Stimulated activated naive CD8-positive, alpha-beta T cell treated with anti-CD3 and anti-CD28 coated beads, Interleukin-15, Interleukin-2, amounts not matched to agents 100 ng/mL and 50 ng/mL, for 24 hours (primary cell): ENCODE measurements at regions not wholly inside any gene's neighbourhood (a gene's known extent, or its start where the extent isn't known, plus 50 kb on each side); places are given as distances from the start of the nearest gene placed in this dataset.
"Not testable (repeated sequence)": the region's sequence is repeated elsewhere in the genome, so short reads cannot be mapped to it uniquely, and the experiment has no call there.

Experiments
- H3K27ac Mint-ChIP-seq: one replicate; pipeline ENCODE4 v1.8.0; 2021; ENCODE audit warnings: mild to moderate bottlenecking, mixed read lengths
- H3K27me3 Mint-ChIP-seq: one replicate; pipeline ENCODE4 v1.8.0; 2021; ENCODE audit warnings: mixed read lengths
- H3K36me3 Mint-ChIP-seq: one replicate; pipeline ENCODE4 v1.8.0; 2021; ENCODE audit warnings: low read depth, mixed read lengths
- H3K4me1 Mint-ChIP-seq: one replicate; pipeline ENCODE4 v1.8.0; 2021; ENCODE audit warnings: low read depth, mixed read lengths
- H3K4me3 Mint-ChIP-seq: one replicate; pipeline ENCODE4 v1.8.0; 2021; ENCODE audit warnings: mild to moderate bottlenecking, mixed read lengths
- H3K9me3 Mint-ChIP-seq: one replicate; pipeline ENCODE4 v1.8.0; 2021; ENCODE audit warnings: mixed read lengths

GRCh38 chr6:6878887-6879585 lies 228.7 kb upstream of the RREB1 start:
- no peak overlapping the region for H3K27ac Mint-ChIP-seq
- peaks cover 7% of the 10 kb centered on the region for H3K4me1 Mint-ChIP-seq
- no peaks in the 10 kb centered on the region for H3K27me3 Mint-ChIP-seq
- no peaks in the 10 kb centered on the region for H3K9me3 Mint-ChIP-seq
- H3K36me3 Mint-ChIP-seq = no peaks in the 10 kb centered on the region
- no peak overlapping the region for H3K4me3 Mint-ChIP-seq

- H3K27me3 Mint-ChIP-seq, H3K4me1 Mint-ChIP-seq, H3K27ac Mint-ChIP-seq, H3K4me3 Mint-ChIP-seq, H3K9me3 Mint-ChIP-seq, H3K36me3 Mint-ChIP-seq: not testable (repeated sequence)
These were observed 228.2 kb upstream of the RREB1 start for GRCh38 chr6:6879586-6879974.

GRCh38 chr6:6880745-6881437 lies 226.9 kb upstream of the RREB1 start:
- Mint-ChIP-seq H3K36me3 (no peaks in the 10 kb centered on the region), H3K4me3 (no peak overlapping the region), H3K27me3 (no peaks in the 10 kb centered on the region), H3K9me3 (no peaks in the 10 kb centered on the region), H3K27ac (no peak overlapping the region), H3K4me1 (peaks cover 7% of the 10 kb centered on the region)

- Mint-ChIP-seq H3K4me3 (no peak overlapping the region), H3K9me3 (no peaks in the 10 kb centered on the region), H3K27me3 (no peaks in the 10 kb centered on the region), H3K36me3 (no peaks in the 10 kb centered on the region), H3K27ac (no peak overlapping the region), H3K4me1 (peaks cover 7% of the 10 kb centered on the region)
These were observed 226.1 kb upstream of the RREB1 start for GRCh38 chr6:6881438-6882225.

- Mint-ChIP-seq H3K4me3 (no peak overlapping the region), H3K9me3 (no peaks in the 10 kb centered on the region), H3K4me1 (peaks cover 7% of the 10 kb centered on the region), H3K27ac (no peak overlapping the region), H3K27me3 (no peaks in the 10 kb centered on the region), H3K36me3 (no peaks in the 10 kb centered on the region)
These were observed 225.2 kb upstream of the RREB1 start for GRCh38 chr6:6882592-6882991.

- H3K27me3 Mint-ChIP-seq = no peaks in the 10 kb centered on the region
- H3K4me1 Mint-ChIP-seq = peaks cover 7% of the 10 kb centered on the region
- H3K4me3 Mint-ChIP-seq = no peak overlapping the region
- H3K27ac Mint-ChIP-seq = no peak overlapping the region
- no peaks in the 10 kb centered on the region for H3K36me3 Mint-ChIP-seq
- no peaks in the 10 kb centered on the region for H3K9me3 Mint-ChIP-seq
These were observed 224.8 kb upstream of the RREB1 start for GRCh38 chr6:6883011-6883410.

GRCh38 chr6:6884193-6884627 lies 223.6 kb upstream of the RREB1 start:
- no peaks in the 10 kb centered on the region for H3K9me3 Mint-ChIP-seq
- H3K27me3 Mint-ChIP-seq = no peaks in the 10 kb centered on the region
- H3K4me1 Mint-ChIP-seq = peaks cover 7% of the 10 kb centered on the region
- no peak overlapping the region for H3K27ac Mint-ChIP-seq
- no peak overlapping the region for H3K4me3 Mint-ChIP-seq
- no peaks in the 10 kb centered on the region for H3K36me3 Mint-ChIP-seq

- H3K4me3 Mint-ChIP-seq = no peak overlapping the region
- H3K4me1 Mint-ChIP-seq = peaks cover 1% of the 10 kb centered on the region
- no peaks in the 10 kb centered on the region for H3K27me3 Mint-ChIP-seq
- H3K36me3 Mint-ChIP-seq = no peaks in the 10 kb centered on the region
- no peak overlapping the region for H3K27ac Mint-ChIP-seq
- H3K9me3 Mint-ChIP-seq = no peaks in the 10 kb centered on the region
These were observed 222.8 kb upstream of the RREB1 start for GRCh38 chr6:6884916-6885315.

GRCh38 chr6:6885521-6886170 lies 222.1 kb upstream of the RREB1 start:
- no peaks in the 10 kb centered on the region for H3K36me3 Mint-ChIP-seq
- no peak overlapping the region for H3K4me3 Mint-ChIP-seq
- H3K27ac Mint-ChIP-seq = no peak overlapping the region
- H3K27me3 Mint-ChIP-seq = no peaks in the 10 kb centered on the region
- no peaks in the 10 kb centered on the region for H3K9me3 Mint-ChIP-seq
- H3K4me1 Mint-ChIP-seq = no peaks in the 10 kb centered on the region

GRCh38 chr6:6886171-6886885 lies 221.4 kb upstream of the RREB1 start:
- no peaks in the 10 kb centered on the region for H3K4me1 Mint-ChIP-seq
- no peaks in the 10 kb centered on the region for H3K9me3 Mint-ChIP-seq
- H3K36me3 Mint-ChIP-seq = no peaks in the 10 kb centered on the region
- H3K27ac Mint-ChIP-seq = no peak overlapping the region
- H3K27me3 Mint-ChIP-seq = no peaks in the 10 kb centered on the region
- H3K4me3 Mint-ChIP-seq = no peak overlapping the region

GRCh38 chr6:6886886-6887285 lies 220.9 kb upstream of the RREB1 start:
- no peaks in the 10 kb centered on the region for H3K27me3 Mint-ChIP-seq
- H3K36me3 Mint-ChIP-seq = no peaks in the 10 kb centered on the region
- H3K27ac Mint-ChIP-seq = no peak overlapping the region
- H3K4me1 Mint-ChIP-seq = peaks cover 5% of the 10 kb centered on the region
- H3K4me3 Mint-ChIP-seq = no peak overlapping the region
- no peaks in the 10 kb centered on the region for H3K9me3 Mint-ChIP-seq

GRCh38 chr6:6889601-6890000 lies 218.2 kb upstream of the RREB1 start:
- H3K36me3 Mint-ChIP-seq = no peaks in the 10 kb centered on the region
- no peaks in the 10 kb centered on the region for H3K9me3 Mint-ChIP-seq
- peaks cover 10% of the 10 kb centered on the region for H3K4me1 Mint-ChIP-seq
- H3K27me3 Mint-ChIP-seq = no peaks in the 10 kb centered on the region
- H3K27ac Mint-ChIP-seq = no peak overlapping the region
- H3K4me3 Mint-ChIP-seq = no peak overlapping the region

- peaks cover 10% of the 10 kb centered on the region for H3K4me1 Mint-ChIP-seq
- no peak overlapping the region for H3K4me3 Mint-ChIP-seq
- no peak overlapping the region for H3K27ac Mint-ChIP-seq
- H3K27me3 Mint-ChIP-seq = no peaks in the 10 kb centered on the region
- H3K9me3 Mint-ChIP-seq = no peaks in the 10 kb centered on the region
- no peaks in the 10 kb centered on the region for H3K36me3 Mint-ChIP-seq
These were observed 217.3 kb upstream of the RREB1 start for GRCh38 chr6:6890400-6890858.

GRCh38 chr6:6891125-6891721 lies 216.5 kb upstream of the RREB1 start:
- Mint-ChIP-seq H3K36me3 (no peaks in the 10 kb centered on the region), H3K9me3 (peaks cover 4% of the 10 kb centered on the region), H3K27me3 (peaks cover 4% of the 10 kb centered on the region), H3K4me1 (peaks cover 10% of the 10 kb centered on the region), H3K4me3 (no peak overlapping the region), H3K27ac (no peak overlapping the region)
